ENCODE measurements at regions not wholly inside any gene's neighbourhood (a gene's known extent, or its start where the extent isn't known, plus 50 kb on each side); places are given as distances from the start of the nearest gene placed in this dataset.

DNA sequence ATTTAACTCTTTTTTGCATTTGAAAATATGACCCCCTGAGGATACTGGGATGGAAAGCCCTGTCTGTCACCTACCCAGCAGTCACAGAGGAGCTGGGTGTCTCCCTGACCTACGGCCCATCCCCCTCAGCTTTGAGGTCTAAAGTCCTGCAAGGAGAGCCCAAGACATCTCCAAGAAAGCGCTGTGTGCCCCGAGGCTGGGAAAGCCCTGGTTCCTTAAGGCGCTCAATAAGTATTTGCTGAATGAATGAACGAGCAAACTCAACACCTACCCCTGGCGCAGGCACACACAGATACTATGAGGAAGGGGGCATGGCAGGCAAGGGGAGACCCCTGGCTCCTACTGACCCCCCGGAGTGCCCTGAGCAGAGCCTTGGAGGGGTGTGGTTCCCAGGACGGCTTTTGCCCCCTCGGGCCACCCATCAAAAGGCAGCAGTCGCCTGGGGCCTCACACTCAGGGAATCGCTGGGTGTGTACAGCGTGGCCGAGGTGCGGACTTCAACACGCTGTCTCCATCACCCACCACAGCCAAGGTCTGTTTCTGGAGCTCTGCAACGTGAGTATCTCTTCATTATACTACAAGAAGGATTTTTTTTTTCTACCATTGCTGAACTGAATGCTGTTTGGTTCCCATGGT is 211.6 kb downstream of the ERCC6L2 start:
- no peak for DNase-seq

- no peak for DNase-seq
Observed at GRCh38 chr9:96085491-96086143, 210.1 kb downstream of the ERCC6L2 start.

GRCh38 chr9:96084331-96084734 is 208.8 kb downstream of the ERCC6L2 start:
- DNase-seq, result no peak

DNA sequence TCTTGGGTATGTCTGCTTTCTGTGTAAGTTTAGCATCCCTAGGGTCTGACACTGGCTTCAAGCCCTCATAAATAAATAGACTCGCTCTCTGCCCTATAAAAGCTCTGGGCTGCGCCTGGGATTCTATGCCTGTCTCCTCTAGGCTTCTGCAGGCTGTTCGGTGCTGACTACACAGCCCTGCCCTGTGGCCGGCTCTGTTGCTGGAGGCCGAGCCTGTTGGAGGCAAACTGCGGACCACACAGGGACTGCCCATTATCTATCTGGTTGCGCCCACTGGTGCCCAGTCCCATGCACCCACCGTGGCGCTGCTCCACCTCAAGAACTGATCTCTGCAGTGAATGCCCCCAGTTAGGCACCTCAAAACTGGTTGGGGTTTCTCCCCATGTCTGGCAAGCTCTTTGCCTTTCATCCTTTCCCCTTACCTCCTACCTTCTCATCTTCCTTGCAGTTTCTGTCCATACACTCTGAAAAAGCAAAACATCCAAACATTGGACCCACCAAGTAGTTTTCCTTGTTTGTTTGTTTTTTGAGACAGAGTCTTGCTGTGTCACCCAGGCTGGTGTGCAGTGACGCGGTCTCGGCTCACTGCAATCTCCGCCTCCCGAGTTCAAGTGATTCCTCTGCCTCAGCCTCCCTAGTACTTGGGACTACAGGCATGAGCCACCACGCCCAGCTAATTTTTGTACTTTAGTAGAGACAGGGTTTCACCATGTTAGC is 207.2 kb downstream of the ERCC6L2 start:
- DNase-seq, result no peak

DNA sequence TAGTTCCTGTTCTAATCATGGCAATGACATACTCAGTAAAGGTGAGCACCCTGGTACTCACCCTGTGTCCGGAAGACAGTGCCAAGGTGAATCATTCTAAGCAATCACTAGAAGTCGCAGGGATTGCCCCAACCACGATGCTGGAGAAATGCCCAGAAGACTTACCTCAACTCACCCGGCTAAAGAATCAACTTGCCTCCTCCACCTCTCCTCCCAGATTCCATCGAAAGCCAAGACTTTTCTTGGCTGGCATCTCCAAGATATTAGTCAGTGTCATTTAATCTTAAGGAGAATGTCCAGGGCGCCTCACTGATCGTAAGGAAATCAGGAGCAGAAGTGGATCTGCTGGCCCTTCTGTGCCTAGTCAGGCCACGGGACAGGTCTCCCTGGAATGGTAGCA is 204.9 kb downstream of the ERCC6L2 start:
- DNase-seq, result no peak

DNA sequence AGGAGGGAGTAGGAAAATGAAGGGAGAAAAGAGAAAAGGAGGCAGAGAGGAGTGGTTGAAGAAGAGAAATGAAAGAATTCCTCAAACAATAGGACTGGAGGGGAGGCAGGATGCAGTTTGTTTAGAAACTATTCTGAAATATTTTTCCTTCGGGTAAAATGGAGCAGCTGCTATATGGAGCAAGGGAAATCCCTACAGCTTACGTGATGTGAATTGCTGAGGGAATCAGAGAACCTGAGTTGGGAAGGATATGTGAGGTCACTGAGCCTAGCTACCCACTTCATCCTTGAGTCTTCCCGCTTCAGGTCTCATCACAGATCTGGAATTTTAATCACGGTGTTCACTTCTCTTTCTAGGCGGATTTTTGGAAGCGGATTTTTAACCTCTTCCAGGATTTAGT is 204.3 kb downstream of the ERCC6L2 start:
- DNase-seq, result no peak

DNA sequence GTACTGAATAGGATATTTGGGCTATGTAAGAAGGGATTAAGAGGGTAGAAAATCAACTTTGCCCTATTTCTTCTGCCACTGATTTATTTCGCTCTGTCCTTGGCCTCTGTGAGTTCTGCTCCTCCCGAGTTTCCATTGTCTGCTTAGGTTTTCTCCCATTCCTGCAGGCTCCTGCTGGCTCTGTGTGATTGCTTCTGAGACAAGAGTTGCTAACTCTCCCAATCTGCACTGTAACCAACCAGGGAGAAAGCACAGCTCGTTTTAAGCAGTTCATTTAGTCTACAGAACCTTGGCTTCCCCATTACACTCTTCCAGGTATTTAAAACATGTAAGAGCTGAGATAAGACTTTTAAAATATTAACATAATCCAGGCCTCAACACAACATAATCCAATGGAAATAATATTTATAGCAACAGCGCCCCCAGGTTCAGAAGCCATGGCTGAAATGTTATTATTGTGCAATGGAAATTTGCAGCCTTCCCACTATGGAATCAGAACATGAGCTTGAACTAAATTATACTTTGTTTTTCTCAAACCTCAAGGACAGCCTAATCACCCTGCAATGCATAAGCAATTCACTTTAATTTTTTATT is 203.5 kb downstream of the ERCC6L2 start:
- DNase-seq, result no peak

DNA sequence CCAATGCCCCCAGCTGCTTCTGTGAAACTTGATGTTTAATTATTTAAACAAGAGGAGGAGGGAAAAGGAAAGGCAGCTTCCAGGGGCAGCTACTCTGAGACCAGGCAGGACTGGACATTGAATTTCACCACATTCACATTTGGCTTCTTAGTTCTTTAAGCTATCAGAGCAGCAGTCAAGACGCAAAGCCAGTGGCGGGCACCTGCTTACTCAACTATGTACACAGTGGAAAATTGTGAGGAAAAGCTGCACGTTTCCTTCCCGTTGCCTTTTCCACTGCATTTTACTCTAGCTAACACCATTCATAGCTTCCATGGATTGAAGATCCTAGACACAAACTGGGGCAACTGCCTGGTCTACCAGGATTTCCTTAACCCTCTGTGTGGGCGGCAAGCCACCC is 200.3 kb downstream of the ERCC6L2 start:
- no peak for DNase-seq

DNA sequence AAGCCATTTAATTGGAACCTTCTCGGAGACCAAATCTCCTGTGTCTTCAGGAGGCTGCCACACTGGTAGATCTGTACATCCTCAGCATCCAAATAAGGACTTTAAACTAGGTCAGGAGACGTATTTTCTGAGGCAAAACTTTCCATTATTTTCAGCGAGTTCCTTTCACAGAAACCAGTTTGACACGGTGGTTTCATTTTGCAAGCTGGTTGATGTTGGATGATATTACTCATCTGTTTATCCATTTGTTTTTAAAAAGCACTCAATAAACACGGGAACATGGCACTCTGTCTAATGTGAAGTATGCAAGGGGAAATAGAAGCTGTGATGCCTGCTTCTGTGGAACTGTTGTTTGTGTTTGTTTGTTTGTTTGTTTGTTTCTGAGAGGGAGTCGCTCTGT is 199.6 kb downstream of the ERCC6L2 start:
- no peak for DNase-seq

GRCh38 chr9:96073531-96074480 is 198.3 kb downstream of the ERCC6L2 start:
- DNase-seq, result no peak

DNA sequence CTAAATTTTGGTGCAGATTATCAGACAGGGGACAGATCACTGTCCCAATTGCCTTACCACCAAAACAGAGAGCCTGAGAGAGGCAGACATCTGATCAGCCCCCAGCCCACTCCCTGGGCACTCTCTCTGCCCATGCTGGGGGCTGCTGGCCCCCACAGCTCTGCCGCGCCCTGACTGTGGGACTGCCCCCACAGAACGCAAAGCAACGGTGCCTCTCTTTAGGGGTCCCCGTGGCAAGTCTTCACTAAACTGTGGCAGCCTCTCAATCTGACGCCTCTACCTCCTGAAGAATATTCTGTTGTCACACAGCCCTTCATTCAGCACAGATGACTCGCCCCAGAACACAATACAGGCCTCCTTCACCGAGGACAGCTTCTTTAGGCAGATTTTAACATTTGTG is 197.4 kb downstream of the ERCC6L2 start:
- DNase-seq, result no peak

DNA sequence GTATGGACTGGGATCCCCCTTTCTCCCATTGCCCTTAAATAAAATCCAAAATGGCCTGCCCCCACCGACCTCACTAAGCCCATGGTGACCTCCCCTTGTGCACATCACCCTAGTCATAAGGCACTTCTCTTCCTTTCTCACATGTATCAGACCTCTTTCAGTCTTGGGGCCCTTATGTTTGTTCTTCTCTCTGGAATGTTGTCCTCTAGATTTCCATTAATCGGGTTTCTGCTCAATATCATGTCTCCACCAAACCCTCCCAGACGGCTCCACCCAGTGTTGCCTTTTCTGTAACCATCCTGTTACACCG is 196.3 kb downstream of the ERCC6L2 start:
- DNase-seq, result no peak

- DNase-seq, result no peak
Observed at GRCh38 chr9:96071076-96071814, 195.8 kb downstream of the ERCC6L2 start.

GRCh38 chr9:96069629-96070220 is 194.2 kb downstream of the ERCC6L2 start:
- no peak for DNase-seq

GRCh38 chr9:96068511-96068910 is 193.0 kb downstream of the ERCC6L2 start:
- no peak for DNase-seq

GRCh38 chr9:96067600-96067999 is 192.1 kb downstream of the ERCC6L2 start:
- no peak for DNase-seq

DNA sequence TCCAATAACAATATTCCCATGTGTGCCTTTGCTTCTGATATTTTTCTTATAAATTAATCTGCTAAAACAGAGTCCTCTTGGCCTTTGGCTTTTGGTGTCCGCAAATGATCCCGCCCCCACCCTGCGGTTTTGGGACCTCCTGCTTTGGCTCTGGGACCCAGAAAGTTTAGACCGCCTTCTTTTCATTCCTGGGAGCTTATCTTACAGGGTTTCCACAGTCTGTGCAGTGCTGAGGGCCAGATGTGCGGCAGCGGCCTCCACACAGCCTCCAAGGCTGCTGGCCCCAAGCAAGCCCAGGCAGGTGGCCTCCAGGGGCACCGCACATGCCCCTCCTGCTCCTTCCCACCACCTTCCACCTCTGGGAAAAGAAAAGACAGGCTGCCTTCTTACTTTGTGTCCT is 191.5 kb downstream of the ERCC6L2 start:
- no peak for DNase-seq

GRCh38 chr9:96065482-96066251 is 190.2 kb downstream of the ERCC6L2 start:
- DNase-seq, result no peak

DNA sequence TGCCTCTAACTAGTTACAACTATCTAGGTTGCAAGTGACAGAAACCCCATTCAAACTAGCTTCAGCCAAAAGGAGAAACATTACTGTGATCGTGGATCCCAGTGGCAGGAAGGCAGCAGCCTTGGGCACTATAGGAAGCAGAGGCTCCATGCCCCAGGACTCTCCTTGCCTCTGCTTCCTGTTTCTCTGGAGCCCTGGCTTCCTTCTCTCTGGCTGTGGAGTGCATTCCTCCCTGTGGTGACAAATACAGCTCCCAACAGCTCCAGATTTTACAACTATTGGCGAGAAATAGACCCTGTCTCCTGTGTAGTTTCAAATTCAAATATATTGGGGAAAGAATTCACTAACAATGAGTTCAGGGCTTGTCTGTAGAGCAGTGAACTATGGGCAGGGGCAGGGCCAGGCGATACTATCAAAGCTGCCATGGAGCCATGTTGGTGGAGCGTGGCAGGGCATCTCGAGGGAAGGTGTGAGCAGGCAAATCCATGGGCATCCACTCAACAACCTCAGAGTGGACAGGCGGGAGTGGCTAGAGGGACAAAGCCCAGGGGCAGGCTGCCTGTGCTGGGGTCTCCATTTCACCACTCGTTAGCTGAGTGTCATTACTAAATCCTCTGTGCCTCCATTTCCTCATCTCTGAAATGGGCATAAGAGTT is 189.5 kb downstream of the ERCC6L2 start:
- DNase-seq, result no peak

GRCh38 chr9:96062854-96063253 is 187.4 kb downstream of the ERCC6L2 start:
- DNase-seq, result no peak

All from NCI-H774 (cell line).